H9 (cell line): ENCODE measurements at regions not wholly inside any gene's neighbourhood (a gene's known extent, or its start where the extent isn't known, plus 50 kb on each side); places are given as distances from the start of the nearest gene placed in this dataset.

ENCODE experiments used
- DNase-seq: peaks from one replicate; pipeline ENCODE4 v3.0.0-alpha.2; 2017
- H2AFZ ChIP-seq: one replicate; pipeline ENCODE4 v1.6.1; 2013; ENCODE audit warnings: mild to moderate bottlenecking, low read length, control low read depth, moderate library complexity
- H2AK5ac ChIP-seq: 2 replicates; pipeline ENCODE4 v1.6.1; 2013; ENCODE audit warnings: low read length, control low read depth, mixed read lengths; ENCODE audit not compliant: insufficient read length
- H2BK120ac ChIP-seq: one replicate; pipeline ENCODE4 v1.6.1; 2013; ENCODE audit warnings: low read depth, mild to moderate bottlenecking, low read length, control low read depth, inconsistent platforms; ENCODE audit not compliant: poor library complexity, severe bottlenecking
- H2BK12ac ChIP-seq: 2 replicates; pipeline ENCODE4 v1.6.1; 2013; ENCODE audit warnings: low read length, control low read depth, mixed read lengths, low read depth; ENCODE audit not compliant: insufficient read length
- H2BK15ac ChIP-seq: 2 replicates; pipeline ENCODE4 v1.6.1; 2013; ENCODE audit warnings: low read depth, low read length, control low read depth
- H2BK20ac ChIP-seq: one replicate; pipeline ENCODE4 v1.6.1; 2013; ENCODE audit warnings: low read depth, mild to moderate bottlenecking, low read length, control low read depth, inconsistent platforms; ENCODE audit not compliant: poor library complexity, severe bottlenecking
- H2BK5ac ChIP-seq: 2 replicates; pipeline ENCODE4 v1.6.1; 2013; ENCODE audit warnings: low read length, control low read depth, mixed read lengths; ENCODE audit not compliant: insufficient read length
- H3K14ac ChIP-seq: 2 replicates; pipeline ENCODE4 v1.6.1; 2013; ENCODE audit warnings: low read length, control low read depth; ENCODE audit not compliant: insufficient read depth
- H3K18ac ChIP-seq: 2 replicates; pipeline ENCODE4 v1.6.1; 2013; ENCODE audit warnings: low read depth, mild to moderate bottlenecking, mixed read lengths, low read length, control low read depth; ENCODE audit not compliant: insufficient read length
- H3K23ac ChIP-seq: 2 replicates; pipeline ENCODE4 v1.6.1; 2013; ENCODE audit warnings: low read length, control low read depth, mixed read lengths, low read depth; ENCODE audit not compliant: insufficient read length
- H3K23me2 ChIP-seq: 2 replicates; pipeline ENCODE4 v1.6.1; 2013; ENCODE audit warnings: low read depth, mild to moderate bottlenecking, mixed read lengths, low read length, control low read depth; ENCODE audit not compliant: insufficient read length, poor library complexity, severe bottlenecking
- H3K27ac ChIP-seq: 2 replicates; pipeline ENCODE4 v1.5.1; 2013; ENCODE audit warnings: low read length, control low read depth, mixed read lengths, low read depth; ENCODE audit not compliant: insufficient read length
- H3K27me3 ChIP-seq: 2 replicates; pipeline ENCODE4 v1.6.1; 2013; ENCODE audit warnings: low read length, control low read depth, inconsistent platforms; ENCODE audit not compliant: insufficient read depth
- H3K4ac ChIP-seq: 2 replicates; pipeline ENCODE4 v1.6.1; 2013; ENCODE audit warnings: low read depth, mild to moderate bottlenecking, control low read depth, inconsistent platforms, low read length, moderate library complexity
- H3K4me1 ChIP-seq: 2 replicates; pipeline ENCODE4 v1.6.1; 2013; ENCODE audit warnings: low read length, control low read depth, inconsistent platforms; ENCODE audit not compliant: insufficient read depth
- H3K4me2 ChIP-seq: 2 replicates; pipeline ENCODE4 v1.6.1; 2013; ENCODE audit warnings: low read length, control low read depth, mixed read lengths; ENCODE audit not compliant: insufficient read length, insufficient read depth
- H3K56ac ChIP-seq: 2 replicates; pipeline ENCODE4 v1.6.1; 2013; ENCODE audit warnings: low read depth, mild to moderate bottlenecking, mixed read lengths, low read length, control low read depth; ENCODE audit not compliant: insufficient read length
- H3K79me1 ChIP-seq: 2 replicates; pipeline ENCODE4 v1.6.1; 2013; ENCODE audit warnings: low read depth, mild to moderate bottlenecking, moderate library complexity, low read length, control low read depth, inconsistent platforms; ENCODE audit not compliant: insufficient read depth, poor library complexity, severe bottlenecking
- H3K79me2 ChIP-seq: 2 replicates; pipeline ENCODE4 v1.6.1; 2013; ENCODE audit warnings: low read length, control low read depth, inconsistent platforms; ENCODE audit not compliant: insufficient read depth
- H3K9ac ChIP-seq: 2 replicates; pipeline ENCODE4 v1.6.1; 2013; ENCODE audit warnings: low read length, control low read depth, mixed read lengths; ENCODE audit not compliant: insufficient read length; ENCODE audit errors: extremely low read depth
- H3K9me3 ChIP-seq: one replicate; pipeline ENCODE4 v1.6.1; 2013; ENCODE audit warnings: low read depth, low read length, inconsistent platforms; ENCODE audit not compliant: control insufficient read depth
- H3T11ph ChIP-seq: one replicate; pipeline ENCODE4 v1.6.1; 2013; ENCODE audit warnings: mild to moderate bottlenecking, low read length, control low read depth, inconsistent platforms
- H4K20me1 ChIP-seq: one replicate; pipeline ENCODE4 v1.6.1; 2013; ENCODE audit not compliant: control insufficient read depth, insufficient read length, insufficient read depth
- H4K5ac ChIP-seq: 2 replicates; pipeline ENCODE4 v1.6.1; 2013; ENCODE audit warnings: low read depth, mild to moderate bottlenecking, mixed read lengths, low read length, control low read depth; ENCODE audit not compliant: insufficient read length
- H4K8ac ChIP-seq: replicated peaks from 2 replicates; pipeline ENCODE4 v1.6.1; 2013; ENCODE audit warnings: low read length, control low read depth, mixed read lengths, low read depth; ENCODE audit not compliant: insufficient read length
- H4K91ac ChIP-seq: 2 replicates; pipeline ENCODE4 v1.6.1; 2013; ENCODE audit warnings: low read depth, mild to moderate bottlenecking, moderate library complexity, mixed read lengths, low read length, control low read depth; ENCODE audit not compliant: insufficient read length
- H3K27ac Mint-ChIP-seq, 3 experiments: 2 replicates in 2 of 3; 3 replicates in 1 of 3; pipeline ENCODE4 v1.8.0; 2020 to 2021; ENCODE audit warnings: mixed read lengths in 3 of 3, mild to moderate bottlenecking in 1 of 3, moderate library complexity in 1 of 3
- H3K27me3 Mint-ChIP-seq: 2 replicates; pipeline ENCODE4 v1.8.0; 2021; ENCODE audit warnings: low read depth, mild to moderate bottlenecking, moderate library complexity, mixed read lengths
- H3K36me3 Mint-ChIP-seq, 3 experiments: 2 replicates in 2 of 3; 3 replicates in 1 of 3; pipeline ENCODE4 v1.8.0; 2020 to 2021; ENCODE audit warnings: low read depth in 3 of 3, mixed read lengths in 3 of 3; ENCODE audit not compliant: insufficient read depth in 1 of 3
- H3K4me1 Mint-ChIP-seq, 2 experiments: 2 replicates each; pipeline ENCODE4 v1.8.0; 2020; ENCODE audit warnings: mixed read lengths in 2 of 2
- H3K4me3 Mint-ChIP-seq, 2 experiments: 2 replicates in 1 of 2; 3 replicates in 1 of 2; pipeline ENCODE4 v1.8.0; 2020 to 2021; ENCODE audit warnings: mild to moderate bottlenecking in 2 of 2, mixed read lengths in 2 of 2, moderate library complexity in 1 of 2
- H3K9me3 Mint-ChIP-seq, 2 experiments: 2 replicates in 1 of 2; 3 replicates in 1 of 2; pipeline ENCODE4 v1.8.0; 2020; ENCODE audit warnings: mild to moderate bottlenecking in 2 of 2, mixed read lengths in 2 of 2, moderate library complexity in 1 of 2
- WGBS: extraction: QIAGEN DNeasy Blood & Tissue Kit; methylation state at CpG from one replicate; pipeline ENCODE4 v1.1.7; 2013; ENCODE audit warnings: missing lambda C conversion rate, low lambda C conversion rate, mixed read lengths; ENCODE audit not compliant: insufficient read length; ENCODE audit errors: extremely low coverage; 5-methylcytosine and 5-hydroxymethylcytosine counted together
- TF ChIP-seq, protein P1 (sequence below): fragments of 200-600 bp; sonication (generic); conservative IDR thresholded peaks from 3 replicates; pipeline ENCODE4 v1.8.0; 2021; ENCODE audit warnings: antibody characterized with exemption, mild to moderate bottlenecking

DNA sequence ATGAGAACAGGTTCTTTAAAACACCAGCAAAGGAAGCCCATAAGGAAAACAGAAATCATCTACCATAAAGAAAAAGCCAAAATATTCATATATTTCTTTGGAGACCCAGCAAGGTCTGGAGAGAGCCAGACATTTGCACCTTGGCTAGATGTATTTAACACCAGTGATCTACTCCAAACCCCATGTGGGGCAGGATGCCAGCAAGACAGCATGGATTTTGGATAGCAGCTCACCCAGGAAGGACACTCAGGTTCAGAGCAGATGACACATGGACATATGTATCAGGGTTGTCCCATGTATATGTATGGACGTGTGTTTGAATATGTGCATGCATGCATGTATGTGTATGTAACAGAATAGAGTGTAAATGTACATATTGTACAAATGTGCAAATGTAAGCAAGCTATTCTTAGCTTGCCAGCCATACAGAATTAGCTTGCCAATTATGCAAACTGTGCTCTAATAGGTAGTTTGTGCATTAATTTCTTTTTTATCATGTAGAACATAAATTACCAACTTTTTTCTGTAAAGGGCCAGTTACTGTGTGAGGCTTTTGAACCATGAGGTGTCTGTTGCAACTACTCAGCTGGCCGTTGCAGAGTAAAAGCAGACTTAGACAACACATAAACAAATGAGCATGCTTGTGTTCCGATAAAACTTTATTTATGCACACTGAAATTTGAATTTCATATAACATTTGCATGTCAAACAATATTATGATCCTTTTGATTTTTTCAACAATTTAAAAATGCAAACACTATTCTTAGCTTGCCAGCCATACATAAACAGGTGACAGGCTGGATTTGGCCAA, 73.5 kb upstream of the KAZN start:
- no peaks in the 10 kb centered on the region for H3K79me2 ChIP-seq
- H4K8ac ChIP-seq = no peak overlapping the region
- no peak overlapping the region for H3K56ac ChIP-seq
- no peaks in the 10 kb centered on the region for H3K79me1 ChIP-seq
- TF ChIP-seq, protein P1, sequence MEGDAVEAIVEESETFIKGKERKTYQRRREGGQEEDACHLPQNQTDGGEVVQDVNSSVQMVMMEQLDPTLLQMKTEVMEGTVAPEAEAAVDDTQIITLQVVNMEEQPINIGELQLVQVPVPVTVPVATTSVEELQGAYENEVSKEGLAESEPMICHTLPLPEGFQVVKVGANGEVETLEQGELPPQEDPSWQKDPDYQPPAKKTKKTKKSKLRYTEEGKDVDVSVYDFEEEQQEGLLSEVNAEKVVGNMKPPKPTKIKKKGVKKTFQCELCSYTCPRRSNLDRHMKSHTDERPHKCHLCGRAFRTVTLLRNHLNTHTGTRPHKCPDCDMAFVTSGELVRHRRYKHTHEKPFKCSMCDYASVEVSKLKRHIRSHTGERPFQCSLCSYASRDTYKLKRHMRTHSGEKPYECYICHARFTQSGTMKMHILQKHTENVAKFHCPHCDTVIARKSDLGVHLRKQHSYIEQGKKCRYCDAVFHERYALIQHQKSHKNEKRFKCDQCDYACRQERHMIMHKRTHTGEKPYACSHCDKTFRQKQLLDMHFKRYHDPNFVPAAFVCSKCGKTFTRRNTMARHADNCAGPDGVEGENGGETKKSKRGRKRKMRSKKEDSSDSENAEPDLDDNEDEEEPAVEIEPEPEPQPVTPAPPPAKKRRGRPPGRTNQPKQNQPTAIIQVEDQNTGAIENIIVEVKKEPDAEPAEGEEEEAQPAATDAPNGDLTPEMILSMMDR = no peak
- no peak overlapping the region for H3K14ac ChIP-seq
- no peak overlapping the region for H3K4me2 ChIP-seq
- no peak overlapping the region for H3K23ac ChIP-seq
- H3K27ac ChIP-seq = no peak overlapping the region
- no peak overlapping the region for H3T11ph ChIP-seq
- no peak overlapping the region for H2BK5ac ChIP-seq
- H3K9me3 Mint-ChIP-seq = no peaks in the 10 kb centered on the region
- H4K20me1 ChIP-seq = no peaks in the 10 kb centered on the region
- no peak overlapping the region for H2AK5ac ChIP-seq
- no peak overlapping the region for H2BK12ac ChIP-seq
- peaks cover 0 to 2% of the 10 kb centered on the region in 2 experiments; a peak in 1 of 4 replicates for H3K4me1 Mint-ChIP-seq
- no CpG with 5 or more reads among the region's 3 CpGs for WGBS
- no peaks in the 10 kb centered on the region for H3K27me3 ChIP-seq
- no peaks in the 10 kb centered on the region for H3K23me2 ChIP-seq
- no peak overlapping the region for H3K4me3 Mint-ChIP-seq
- no peak overlapping the region for H3K27ac Mint-ChIP-seq
- no peak overlapping the region for H3K4ac ChIP-seq
- no peak overlapping the region for H4K5ac ChIP-seq
- H3K27me3 Mint-ChIP-seq = peaks cover 9% of the 10 kb centered on the region
- no peaks in the 10 kb centered on the region; the same call in 1 of the 2 replicates for H3K4me1 ChIP-seq
- no peak overlapping the region for H3K9ac ChIP-seq
- H4K91ac ChIP-seq = no peak overlapping the region
- H2AFZ ChIP-seq = no peak overlapping the region
- H3K36me3 Mint-ChIP-seq = no peaks in the 10 kb centered on the region
- H3K18ac ChIP-seq = no peak overlapping the region
- H2BK120ac ChIP-seq = no peak overlapping the region
- DNase-seq = no peak
- no peak overlapping the region for H2BK15ac ChIP-seq
- H3K9me3 ChIP-seq = no peaks in the 10 kb centered on the region
- no peak overlapping the region for H2BK20ac ChIP-seq
